Common myeloid progenitor, CD34-positive (primary cell): ENCODE measurements at regions not wholly inside any gene's neighbourhood (a gene's known extent, or its start where the extent isn't known, plus 50 kb on each side); places are given as distances from the start of the nearest gene placed in this dataset.

Experiments used
- CTCF ChIA-PET: fragments of 350-600 bp; sonication (Branson Sonifier 250); formaldehyde crosslinking; loops from one replicate; lab custom pipeline; 2021; ENCODE audit warnings: antibody characterized with exemption; lab: Charles Lee
- POLR2A ChIA-PET: fragments of 350-600 bp; sonication (Branson Sonifier 250); formaldehyde crosslinking; loops from one replicate; lab custom pipeline; 2021; ENCODE audit warnings: antibody characterized with exemption; lab: Charles Lee
- DNase-seq, 3 donors: peaks; one replicate each; pipeline versions ENCODE4 v3.0.0 to v3.0.0-alpha.2; 2013
- H3K27ac ChIP-seq, 2 experiments: 1 replicate in 1 of 2; 2 replicates in 1 of 2; pipeline ENCODE4 v1.7.0; 2013; ENCODE audit warnings: inconsistent platforms in 2 of 2, low read length in 2 of 2, mild to moderate bottlenecking in 2 of 2, low read depth in 1 of 2, moderate library complexity in 1 of 2; ENCODE audit not compliant: severe bottlenecking in 2 of 2, insufficient read depth in 1 of 2, poor library complexity in 1 of 2
- H3K27me3 ChIP-seq, 5 experiments: replicated peaks in 2 of 5; 1 replicate in 3 of 5; 2 replicates in 2 of 5; pipeline versions ENCODE4 v1.6.1 to v1.7.0; 2013; ENCODE audit warnings: low read length in 4 of 5, mild to moderate bottlenecking in 2 of 5, moderate library complexity in 2 of 5, inconsistent platforms in 1 of 5; ENCODE audit not compliant: insufficient read depth in 5 of 5, control insufficient read depth in 4 of 5
- H3K36me3 ChIP-seq, 4 experiments: 1 replicate in 2 of 4; 2 replicates in 2 of 4; pipeline versions ENCODE4 v1.6.1 to v1.7.0; 2013; ENCODE audit warnings: low read length in 3 of 4, control low read depth in 1 of 4, mild to moderate bottlenecking in 1 of 4; ENCODE audit not compliant: control insufficient read depth in 4 of 4, insufficient read depth in 4 of 4
- H3K4me1 ChIP-seq, 4 experiments: 1 replicate in 3 of 4; 2 replicates in 1 of 4; pipeline versions ENCODE4 v1.6.1 to v1.7.1; 2013; ENCODE audit warnings: low read length in 3 of 4, mild to moderate bottlenecking in 3 of 4, control low read depth in 1 of 4, inconsistent platforms in 1 of 4, moderate library complexity in 1 of 4; ENCODE audit not compliant: control insufficient read depth in 4 of 4, insufficient read depth in 4 of 4; ENCODE audit errors: control extremely low read depth in 1 of 4
- H3K4me3 ChIP-seq, 7 experiments: 1 replicate in 4 of 7; 2 replicates in 3 of 7; pipeline versions ENCODE4 v1.5.1 to v1.7.0; 2013; ENCODE audit warnings: mild to moderate bottlenecking in 7 of 7, low read length in 6 of 7, moderate library complexity in 6 of 7, inconsistent platforms in 2 of 7, low read depth in 2 of 7, control low read depth in 1 of 7; ENCODE audit not compliant: insufficient read depth in 4 of 7, control insufficient read depth in 1 of 7; ENCODE audit errors: extremely low read depth in 1 of 7
- H3K9me3 ChIP-seq, 5 experiments: 1 replicate in 4 of 5; 2 replicates in 1 of 5; pipeline versions ENCODE4 v1.6.1 to v1.7.1; 2013; ENCODE audit warnings: low read length in 4 of 5, mild to moderate bottlenecking in 2 of 5, inconsistent platforms in 1 of 5, low read depth in 1 of 5, moderate library complexity in 1 of 5; ENCODE audit not compliant: control insufficient read depth in 4 of 5, insufficient read depth in 2 of 5; ENCODE audit errors: control extremely low read depth in 1 of 5
- WGBS: methylation state at CpG from one replicate; pipeline ENCODE4 v1.1.5; 2013; ENCODE audit not compliant: insufficient coverage; 5-methylcytosine and 5-hydroxymethylcytosine counted together

GRCh38 chr18:64407606-64408005 lies 258.7 kb upstream of the LINC00305 start:
- ChIA-PET POLR2A (no interaction called here), CTCF (interaction anchor here (1.9 to 4.7 kb wide), 2 partner anchors 162 to 370 kb away, joined by 8 to 45 read pairs; no protein-coding TSS in a partner anchor)
- Histone ChIP-seq H3K9me3 (no peaks in the 10 kb centered on the region), H3K4me3 (no peak overlapping the region), H3K27ac (no peak overlapping the region), H3K36me3 (no peaks in the 10 kb centered on the region), H3K27me3 (no peaks in the 10 kb centered on the region), H3K4me1 (no peaks in the 10 kb centered on the region)
- no peak for DNase-seq
- 88% methylated on average over 2 of the region's 2 CpGs for WGBS

- WGBS = no CpG with 5 or more reads among the region's 4 CpGs
- Histone ChIP-seq H3K36me3 (no peaks in the 10 kb centered on the region), H3K4me1 (no peaks in the 10 kb centered on the region), H3K9me3 (no peaks in the 10 kb centered on the region), H3K4me3 (no peak overlapping the region), H3K27me3 (no peaks in the 10 kb centered on the region), H3K27ac (no peak overlapping the region)
- ChIA-PET CTCF (interaction anchor here (1.1 to 4.2 kb wide), 3 partner anchors 10 to 160 kb away, joined by 3 to 15 read pairs (median 4); no protein-coding TSS in a partner anchor), POLR2A (no interaction called here)
- no peak for DNase-seq
Measured at GRCh38 chr18:64405161-64405560, 256.3 kb upstream of the LINC00305 start.

- no peak overlapping the region for H3K4me3 ChIP-seq
- H3K4me1 ChIP-seq = no peaks in the 10 kb centered on the region
- no peaks in the 10 kb centered on the region for H3K36me3 ChIP-seq
- DNase-seq = no peak
- H3K27ac ChIP-seq = no peak overlapping the region
- no peaks in the 10 kb centered on the region for H3K27me3 ChIP-seq
- ChIA-PET CTCF (interaction anchor here (1.1 to 4.2 kb wide), 3 partner anchors 11 to 159 kb away, joined by 3 to 15 read pairs (median 4); no protein-coding TSS in a partner anchor), POLR2A (no interaction called here)
- 100% methylated on average over 1 of the region's 2 CpGs for WGBS
- H3K9me3 ChIP-seq = no peaks in the 10 kb centered on the region
Measured at GRCh38 chr18:64403784-64404503, 255.1 kb upstream of the LINC00305 start.

GRCh38 chr18:64402636-64403035 lies 253.7 kb upstream of the LINC00305 start:
- Histone ChIP-seq H3K4me3 (no peak overlapping the region), H3K36me3 (no peaks in the 10 kb centered on the region), H3K9me3 (no peaks in the 10 kb centered on the region), H3K4me1 (no peaks in the 10 kb centered on the region), H3K27ac (no peak overlapping the region), H3K27me3 (no peaks in the 10 kb centered on the region)
- DNase-seq = no peak
- ChIA-PET POLR2A (no interaction called here), CTCF (interaction anchor here (4.2 kb wide), 1 partner anchor 158 kb away, joined by 15 read pairs; no protein-coding TSS in a partner anchor)
- WGBS = no CpG with 5 or more reads among the region's 1 CpG

GRCh38 chr18:64401268-64402060 lies 252.6 kb upstream of the LINC00305 start:
- H3K9me3 ChIP-seq = no peaks in the 10 kb centered on the region
- ChIA-PET CTCF (no interaction called here), POLR2A (no interaction called here)
- H3K27me3 ChIP-seq = no peaks in the 10 kb centered on the region
- WGBS = no CpG with 5 or more reads among the region's 1 CpG
- DNase-seq = no peak
- no peaks in the 10 kb centered on the region for H3K4me1 ChIP-seq
- no peak overlapping the region for H3K27ac ChIP-seq
- H3K36me3 ChIP-seq = no peaks in the 10 kb centered on the region
- H3K4me3 ChIP-seq = no peak overlapping the region

GRCh38 chr18:64399566-64399965 lies 250.7 kb upstream of the LINC00305 start:
- POLR2A ChIA-PET = no interaction called here
- Histone ChIP-seq H3K9me3 (no peaks in the 10 kb centered on the region), H3K36me3 (no peaks in the 10 kb centered on the region), H3K27me3 (no peaks in the 10 kb centered on the region), H3K4me3 (no peak overlapping the region), H3K4me1 (no peaks in the 10 kb centered on the region), H3K27ac (no peak overlapping the region)
- DNase-seq = no peak
- CTCF ChIA-PET = no interaction called here
- 100% methylated on average over 2 of the region's 3 CpGs for WGBS

- no peaks in the 10 kb centered on the region for H3K27me3 ChIP-seq
- H3K4me1 ChIP-seq = no peaks in the 10 kb centered on the region
- H3K36me3 ChIP-seq = no peaks in the 10 kb centered on the region
- no peak for DNase-seq
- POLR2A ChIA-PET = no interaction called here
- H3K4me3 ChIP-seq = no peak overlapping the region
- no peaks in the 10 kb centered on the region for H3K9me3 ChIP-seq
- CTCF ChIA-PET = no interaction called here
- 100% methylated on average over 1 of the region's 1 CpG for whole genome bisulfite sequencing
- H3K27ac ChIP-seq = no peak overlapping the region
Measured at GRCh38 chr18:64398320-64398719, 249.4 kb upstream of the LINC00305 start.
